ENCODE measurements at regions not wholly inside any gene's neighbourhood (a gene's known extent, or its start where the extent isn't known, plus 50 kb on each side); places are given as distances from the start of the nearest gene placed in this dataset.

DNA sequence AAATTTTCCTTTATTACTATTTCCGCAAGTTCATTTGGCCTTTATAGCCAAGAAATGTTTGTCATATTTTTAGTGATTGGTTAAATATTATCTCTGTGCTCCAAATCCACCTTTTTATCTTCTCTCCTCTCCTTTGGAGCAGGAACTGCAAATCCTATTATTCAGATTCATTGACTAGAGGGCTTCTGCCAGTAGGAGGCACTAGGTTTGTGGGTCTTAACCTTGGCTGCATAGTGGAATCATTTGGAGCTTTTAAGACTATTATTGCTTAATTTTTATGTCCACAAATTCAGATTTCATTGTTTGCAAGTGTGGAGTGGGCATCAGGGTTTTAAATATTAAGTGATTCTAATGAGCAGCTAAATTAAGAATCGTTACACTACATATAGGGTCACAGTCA is 75.3 kb upstream of the SYT10 start:
- TF ChIP-seq, protein P1, sequence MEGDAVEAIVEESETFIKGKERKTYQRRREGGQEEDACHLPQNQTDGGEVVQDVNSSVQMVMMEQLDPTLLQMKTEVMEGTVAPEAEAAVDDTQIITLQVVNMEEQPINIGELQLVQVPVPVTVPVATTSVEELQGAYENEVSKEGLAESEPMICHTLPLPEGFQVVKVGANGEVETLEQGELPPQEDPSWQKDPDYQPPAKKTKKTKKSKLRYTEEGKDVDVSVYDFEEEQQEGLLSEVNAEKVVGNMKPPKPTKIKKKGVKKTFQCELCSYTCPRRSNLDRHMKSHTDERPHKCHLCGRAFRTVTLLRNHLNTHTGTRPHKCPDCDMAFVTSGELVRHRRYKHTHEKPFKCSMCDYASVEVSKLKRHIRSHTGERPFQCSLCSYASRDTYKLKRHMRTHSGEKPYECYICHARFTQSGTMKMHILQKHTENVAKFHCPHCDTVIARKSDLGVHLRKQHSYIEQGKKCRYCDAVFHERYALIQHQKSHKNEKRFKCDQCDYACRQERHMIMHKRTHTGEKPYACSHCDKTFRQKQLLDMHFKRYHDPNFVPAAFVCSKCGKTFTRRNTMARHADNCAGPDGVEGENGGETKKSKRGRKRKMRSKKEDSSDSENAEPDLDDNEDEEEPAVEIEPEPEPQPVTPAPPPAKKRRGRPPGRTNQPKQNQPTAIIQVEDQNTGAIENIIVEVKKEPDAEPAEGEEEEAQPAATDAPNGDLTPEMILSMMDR (IDR thresholded peaks at IDR 0.05; ENCODE audit: insufficient read depth, low read length), result no peak
- TF ChIP-seq POLR2AphosphoS5 (IDR thresholded peaks at IDR 0.05; ENCODE audit: low read depth) (no peak), GABPA (IDR thresholded peaks at IDR 0.05; ENCODE audit: low read depth) (no peak), SPI1 (IDR thresholded peaks at IDR 0.05; ENCODE audit: borderline replicate concordance, low read depth) (no peak)
